GM23338 (cell line): ENCODE measurements at regions not wholly inside any gene's neighbourhood (a gene's known extent, or its start where the extent isn't known, plus 50 kb on each side); places are given as distances from the start of the nearest gene placed in this dataset.
A peak's percentile ranks its signal among the peaks of the same experiment; 100 is the strongest.

ENCODE experiments used
- ATAC-seq: fragments of 200-7000 bp; cut with Tn5 transposase; 3 replicates; pipeline ENCODE4 v1.9.1; 2020
- DNase-seq: peaks from one replicate; pipeline ENCODE4 v3.0.0-alpha.2; 2015; ENCODE audit warnings: low spot score
- H2AFZ ChIP-seq: fragments of 200-600 bp; sonication (generic); 2 replicates; pipeline ENCODE4 v1.8.0; 2016; ENCODE audit warnings: antibody characterized with exemption, mild to moderate bottlenecking, moderate library complexity
- H3F3A ChIP-seq: fragments of 200-600 bp; sonication (generic); replicated peaks from 2 replicates; pipeline ENCODE4 v1.8.0; 2017; ENCODE audit warnings: antibody characterized with exemption, mixed run types, low read depth
- H3K27ac ChIP-seq: fragments of 200-600 bp; sonication (generic); 2 replicates; pipeline ENCODE4 v1.6.1; 2016; ENCODE audit warnings: low read depth
- H3K27me3 ChIP-seq: fragments of 200-600 bp; sonication (generic); 2 replicates; pipeline ENCODE4 v1.8.0; 2016; ENCODE audit warnings: mild to moderate bottlenecking, mixed run types, moderate library complexity; ENCODE audit not compliant: insufficient read depth
- H3K36me3 ChIP-seq: fragments of 200-600 bp; sonication (generic); 2 replicates; pipeline ENCODE4 v1.8.0; 2016; ENCODE audit warnings: mild to moderate bottlenecking; ENCODE audit not compliant: insufficient read depth
- H3K4me1 ChIP-seq: fragments of 200-600 bp; sonication (generic); 2 replicates; pipeline ENCODE4 v1.8.0; 2016; ENCODE audit warnings: mild to moderate bottlenecking, moderate library complexity; ENCODE audit not compliant: insufficient read depth
- H3K4me2 ChIP-seq: fragments of 200-600 bp; sonication (generic); 2 replicates; pipeline ENCODE4 v1.7.1; 2017; ENCODE audit warnings: mixed run types
- H3K4me3 ChIP-seq: fragments of 200-600 bp; sonication (generic); 2 replicates; pipeline ENCODE4 v1.6.1; 2016; ENCODE audit warnings: mixed run types
- H3K79me2 ChIP-seq: fragments of 200-600 bp; sonication (generic); replicated peaks from 2 replicates; pipeline ENCODE4 v1.8.0; 2017; ENCODE audit warnings: mild to moderate bottlenecking; ENCODE audit not compliant: insufficient read depth
- H3K9me2 ChIP-seq: fragments of 200-600 bp; sonication (generic); 2 replicates; pipeline ENCODE4 v1.8.0; 2017; ENCODE audit not compliant: insufficient read depth
- H4K20me1 ChIP-seq: fragments of 200-600 bp; sonication (generic); replicated peaks from 2 replicates; pipeline ENCODE4 v1.8.0; 2017; ENCODE audit warnings: mild to moderate bottlenecking; ENCODE audit not compliant: insufficient read depth
- H3K27ac Mint-ChIP-seq: 2 replicates; pipeline ENCODE4 v1.8.0; 2020; ENCODE audit warnings: inconsistent platforms, mild to moderate bottlenecking, moderate library complexity, mixed read lengths
- H3K27me3 Mint-ChIP-seq: 3 replicates; pipeline ENCODE4 v1.8.0; 2022; ENCODE audit warnings: low read depth, mild to moderate bottlenecking, moderate library complexity, mixed read lengths, inconsistent platforms; ENCODE audit not compliant: insufficient read depth, poor library complexity
- H3K36me3 Mint-ChIP-seq: 3 replicates; pipeline ENCODE4 v1.8.0; 2021; ENCODE audit warnings: low read depth, mild to moderate bottlenecking, inconsistent platforms, moderate library complexity, mixed read lengths
- H3K4me1 Mint-ChIP-seq: 3 replicates; pipeline ENCODE4 v1.8.0; 2020; ENCODE audit warnings: mild to moderate bottlenecking, inconsistent platforms, mixed read lengths
- H3K4me3 Mint-ChIP-seq: 3 replicates; pipeline ENCODE4 v1.8.0; 2021; ENCODE audit warnings: moderate library complexity, mild to moderate bottlenecking, inconsistent platforms, mixed read lengths
- H3K9me3 Mint-ChIP-seq: 3 replicates; pipeline ENCODE4 v1.8.0; 2020; ENCODE audit warnings: moderate library complexity, mild to moderate bottlenecking, inconsistent platforms, mixed read lengths
- CREB1 ChIP-seq: fragments of 250-450 bp; sonication (Bioruptor Pico); IDR thresholded peaks from 2 replicates; pipeline ENCODE4 v1.5.0; 2020; ENCODE audit warnings: low read depth, mild to moderate bottlenecking, moderate library complexity
- CTCF ChIP-seq, 2 experiments: fragments of 200-600 bp in 1 of 2; sonication (generic) in 1 of 2; conservative IDR thresholded peaks; 2 replicates each; pipeline versions ENCODE4 v1.5.1 to v1.6.1; 2016 to 2017; ENCODE audit warnings: antibody characterized with exemption in 2 of 2, low read depth in 2 of 2, mild to moderate bottlenecking in 2 of 2, moderate library complexity in 1 of 2
- ETS1 ChIP-seq: IDR thresholded peaks from 2 replicates; pipeline ENCODE4 v1.6.1; 2016; ENCODE audit warnings: antibody characterized with exemption
- EZH2 ChIP-seq: fragments of 200-600 bp; sonication (generic); IDR thresholded peaks from one replicate; pipeline ENCODE4 v1.8.0; 2017; ENCODE audit warnings: antibody characterized with exemption, mild to moderate bottlenecking, low read depth; ENCODE audit not compliant: unreplicated experiment
- EZH2phosphoT487 ChIP-seq: fragments of 200-600 bp; sonication (generic); IDR thresholded peaks from one replicate; pipeline ENCODE4 v1.8.1; 2018; ENCODE audit warnings: antibody characterized with exemption; ENCODE audit not compliant: unreplicated experiment
- JUNB ChIP-seq: IDR thresholded peaks from one replicate; pipeline ENCODE4 v1.6.1; 2016; ENCODE audit warnings: antibody characterized with exemption; ENCODE audit not compliant: unreplicated experiment
- NANOG ChIP-seq: IDR thresholded peaks from 2 replicates; pipeline ENCODE4 v1.6.1; 2016; ENCODE audit warnings: antibody characterized with exemption, borderline replicate concordance
- POLR2AphosphoS5 ChIP-seq: IDR thresholded peaks from 2 replicates; pipeline ENCODE4 v1.6.1; 2016; ENCODE audit warnings: antibody characterized with exemption, low read depth
- REST ChIP-seq: IDR thresholded peaks from one replicate; pipeline ENCODE4 v1.6.1; 2018; ENCODE audit warnings: antibody characterized with exemption; ENCODE audit not compliant: unreplicated experiment
- STAT1 ChIP-seq: IDR thresholded peaks from one replicate; pipeline ENCODE4 v1.6.1; 2016; ENCODE audit warnings: antibody characterized with exemption; ENCODE audit not compliant: unreplicated experiment
- ZNF114 ChIP-seq: fragments of 250-450 bp; sonication (Bioruptor Pico); IDR thresholded peaks from 2 replicates; pipeline ENCODE4 v1.5.0; 2020; ENCODE audit warnings: mild to moderate bottlenecking, moderate library complexity
- ZNF331 ChIP-seq: fragments of 250-450 bp; sonication (Bioruptor Pico); IDR thresholded peaks from 2 replicates; pipeline ENCODE4 v1.5.0; 2020; ENCODE audit warnings: low read depth, mild to moderate bottlenecking, moderate library complexity
- ZNF462 ChIP-seq: fragments of 250-450 bp; sonication (Bioruptor Pico); IDR thresholded peaks from 2 replicates; pipeline ENCODE4 v1.5.0; 2020; ENCODE audit warnings: mild to moderate bottlenecking, moderate library complexity

- TF ChIP-seq NANOG, result no peak
- no peak for TF ChIP-seq JUNB
- no peak for TF ChIP-seq EZH2
- TF ChIP-seq REST, result no peak
- no peak for TF ChIP-seq CREB1 (CRISPR knock-in tag)
- no peak for TF ChIP-seq ETS1
- no peak for TF ChIP-seq CTCF (conservative IDR thresholded peaks at IDR 0.05; ENCODE audit: low read depth in 2 of 2)
- no peak for TF ChIP-seq ZNF331 (CRISPR knock-in tag)
- no peak for TF ChIP-seq EZH2phosphoT487
- TF ChIP-seq ZNF114 (CRISPR knock-in tag), result no peak
- no peak for TF ChIP-seq STAT1
- TF ChIP-seq POLR2AphosphoS5, result no peak
- no peak for TF ChIP-seq ZNF462 (CRISPR knock-in tag)
- Mint-ChIP-seq H3K36me3 (no peaks in the 10 kb centered on the region), H3K4me1 (peaks cover 35% of the 10 kb centered on the region), H3K27ac (no peak overlapping the region), H3K4me3 (no peak overlapping the region), H3K9me3 (no peaks in the 10 kb centered on the region), H3K27me3 (peaks cover 8% of the 10 kb centered on the region)
- Histone ChIP-seq H3K79me2 (no peaks in the 10 kb centered on the region), H3K27me3 (no peaks in the 10 kb centered on the region), H3K27ac (no peak overlapping the region), H3K9me2 (peaks cover under 1% of the 10 kb centered on the region; the same call in 1 of the 2 replicates), H3K4me3 (no peak overlapping the region), H3K36me3 (no peaks in the 10 kb centered on the region), H4K20me1 (no peaks in the 10 kb centered on the region), H3F3A (no peaks in the 10 kb centered on the region), H3K4me1 (peaks cover 12% of the 10 kb centered on the region), H2AFZ (peak overlapping the region; percentile 93), H3K4me2 (0 out of 2 replicates have a peak overlapping the region, but pooled peaks have one; percentile 62)
- ATAC-seq (peak; percentile 61), DNase-seq (peak; percentile 22)
These were observed 286.8 kb downstream of the MYCN start for GRCh38 chr2:16226943-16227664.
